ENCODE measurements at regions not wholly inside any gene's neighbourhood (a gene's known extent, or its start where the extent isn't known, plus 50 kb on each side); places are given as distances from the start of the nearest gene placed in this dataset.

- TF ChIP-seq EZH2phosphoT487 (IDR thresholded peaks at IDR 0.05; ENCODE audit: insufficient read depth, low read depth), result no peak
- no peak for TF ChIP-seq EZH2 (IDR thresholded peaks at IDR 0.05; ENCODE audit: insufficient read depth, poor library complexity, severe bottlenecking)
Observed at GRCh38 chr5:53342236-53342635, 138.2 kb upstream of the FST start.

All from GM23248 (cell line).